Pancreas (tissue), 10 donors: ENCODE measurements at regions not wholly inside any gene's neighbourhood (a gene's known extent, or its start where the extent isn't known, plus 50 kb on each side); places are given as distances from the start of the nearest gene placed in this dataset.

Source experiments
- ATAC-seq, 4 donors: fragments of 200-7000 bp; cut with Tn5 transposase; one replicate each; pipeline versions ENCODE4 v1.8.0 to v1.9.1; 2020; ENCODE audit warnings: mild to moderate bottlenecking in 4 of 4, moderate library complexity in 4 of 4
- DNase-seq, 6 donors: peaks; one replicate each; pipeline ENCODE4 v3.0.0-alpha.2; 2020
- FAIRE-seq: peaks from 2 replicates; lab custom pipeline; 2012; peaks lifted over from hg19 to GRCh38; lab: Jason Lieb, UNC
- H3K27ac ChIP-seq, 4 donors: fragments of 200-600 bp; sonication (generic); 1 replicate in 3 of 4; 2 replicates in 1 of 4; pipeline versions ENCODE4 v1.5.0 to v1.8.0; 2020
- H3K27me3 ChIP-seq, 4 donors: fragments of 200-600 bp; one replicate each; pipeline ENCODE4 v1.8.0; 2021
- H3K36me3 ChIP-seq, 3 donors: fragments of 200-600 bp; sonication (generic) in 1 of 3; one replicate each; pipeline versions ENCODE4 v1.5.0 to v1.8.0; 2020 to 2021
- H3K4me1 ChIP-seq, 3 donors: fragments of 200-600 bp; one replicate each; pipeline ENCODE4 v1.8.0; 2021
- H3K4me3 ChIP-seq, 4 donors: fragments of 200-600 bp; sonication (generic) in 2 of 4; one replicate each; pipeline versions ENCODE4 v1.5.0 to v1.8.0; 2020 to 2021
- H3K9me3 ChIP-seq, 4 donors: fragments of 200-600 bp; one replicate each; pipeline ENCODE4 v1.8.0; 2021
- CTCF ChIP-seq, 4 donors: fragments of 200-600 bp; sonication (generic) in 3 of 4; IDR thresholded peaks; one replicate each; pipeline versions ENCODE4 v1.5.0 to v1.8.0; 2021; ENCODE audit warnings: antibody characterized with exemption in 4 of 4
- WGBS, 2 donors: extraction: QIAGEN DNeasy Blood & Tissue Kit; methylation state at CpG; one replicate each; pipeline ENCODE4 v1.1.7; 2013; 5-methylcytosine and 5-hydroxymethylcytosine counted together
- intact Hi-C, 3 donors: fragments of 100-400 bp; cut with DNase I; formaldehyde crosslinking; loops; one replicate each; pipeline versions ENCODE4 v1.11.1 to v1.14.2; 2022
- donor health status: healthy with polysubstance abuse.
- donor health status: DM: no; HTN: no; CAD: no; lungs with moderate emphysema.
- donor health status: DM: no; HTN: no; CAD: no.
- donor health status: control.
- donor health status: control.
- donor health status: Bipolar disorder and iron deficiency.
- donor health status: DM: yes; HTN: yes; CAD: no.
- donor health status: DM: no; HTN: no; CAD: no.
- donor health status: DM: no; HTN: no; CAD: no.
- donor health status: DM: yes; HTN: yes; CAD: no.

DNA sequence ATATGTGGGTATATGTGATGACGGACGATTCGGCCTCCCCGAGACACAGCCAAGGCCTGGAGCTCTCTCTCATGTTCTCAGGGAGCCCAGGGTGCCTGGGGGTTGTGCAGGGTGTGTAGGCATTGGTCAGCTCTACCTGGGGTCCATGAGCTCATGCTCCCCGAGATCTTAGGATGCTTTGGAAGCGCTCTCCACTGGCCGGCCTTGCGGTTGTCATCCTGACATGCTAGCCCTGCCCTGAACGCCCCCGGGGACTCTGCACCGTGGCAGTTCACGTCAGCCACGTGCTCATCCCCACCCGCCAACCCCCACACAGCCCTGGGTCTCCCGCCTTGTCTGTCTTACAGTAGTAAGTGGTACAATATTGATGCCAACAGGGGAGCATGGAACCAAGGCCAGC lies 67.8 kb downstream of the RTP5 start:
- Histone ChIP-seq H3K4me1 (no peaks in the 10 kb centered on the region), H3K27me3 (no peaks in the 10 kb centered on the region), H3K27ac (no peak overlapping the region), H3K9me3 (no peaks in the 10 kb centered on the region), H3K36me3 (no peaks in the 10 kb centered on the region), H3K4me3 (no peak overlapping the region)
- intact Hi-C loops: no loop called here
- ATAC-seq: no peak
- TF ChIP-seq CTCF (IDR thresholded peaks at IDR 0.05): no peak
- 94 to 96% methylated on average over 15 of the region's 15 CpGs for WGBS, 2 donors
- no peak for DNase-seq
- FAIRE-seq: no peak

DNA sequence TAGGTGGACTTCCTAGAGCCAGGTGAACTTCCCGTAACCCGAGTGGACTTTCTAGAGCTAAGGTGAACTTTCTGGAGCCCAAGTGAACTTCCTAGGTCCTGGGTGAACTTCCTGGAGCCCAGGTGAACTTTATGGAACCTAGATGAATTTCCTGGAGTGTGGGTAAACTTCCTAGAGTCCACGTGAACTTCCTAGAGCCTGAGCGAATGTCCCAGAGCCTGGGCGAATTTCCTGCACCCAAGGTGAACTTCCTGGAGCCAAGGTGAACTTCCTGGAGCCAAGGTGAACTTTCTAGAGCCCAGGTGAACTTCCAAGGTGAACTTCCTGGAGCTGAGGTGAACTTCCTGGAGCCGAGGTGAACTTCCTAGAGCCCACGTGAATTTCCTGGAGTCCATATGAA lies 70.0 kb downstream of the RTP5 start:
- Histone ChIP-seq H3K36me3 (no peaks in the 10 kb centered on the region), H3K27me3 (no peaks in the 10 kb centered on the region), H3K9me3 (no peaks in the 10 kb centered on the region), H3K27ac (peak overlapping the region in 1 of 4 donors; percentile 22), H3K4me3 (no peak overlapping the region), H3K4me1 (no peaks in the 10 kb centered on the region)
- WGBS, 2 donors: 90 to 95% methylated on average over 7 of the region's 7 CpGs
- FAIRE-seq (no peak), DNase-seq (no peak), ATAC-seq (no peak)
- no peak for TF ChIP-seq CTCF (IDR thresholded peaks at IDR 0.05)
- intact Hi-C loops: no loop called here

DNA sequence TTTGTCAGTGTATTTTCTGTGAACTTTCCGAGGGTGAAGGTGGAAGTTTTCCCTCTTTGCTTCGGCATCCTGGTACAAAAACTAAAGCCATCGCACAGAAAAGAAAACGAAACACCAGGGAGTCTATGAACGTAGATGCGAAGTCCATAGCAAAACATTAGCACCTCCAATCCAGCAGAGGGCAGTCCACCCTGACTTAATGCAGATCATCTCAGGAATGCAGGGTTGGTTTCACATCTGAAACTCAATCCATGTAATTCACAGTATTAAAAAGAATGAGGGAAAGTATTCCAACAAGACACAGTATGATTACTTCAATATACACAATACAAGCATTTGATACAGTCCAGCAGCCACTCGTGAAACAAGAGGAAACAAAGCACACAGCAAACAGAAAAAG lies 70.8 kb downstream of the RTP5 start:
- Histone ChIP-seq H3K27me3 (no peaks in the 10 kb centered on the region), H3K27ac (no peak overlapping the region), H3K4me3 (no peak overlapping the region), H3K4me1 (no peaks in the 10 kb centered on the region), H3K9me3 (no peaks in the 10 kb centered on the region), H3K36me3 (no peaks in the 10 kb centered on the region)
- DNase-seq (no peak), FAIRE-seq (no peak), ATAC-seq (no peak)
- intact Hi-C loops: no loop called here
- peak in 1 of 4 donors; percentile 8 for TF ChIP-seq CTCF (IDR thresholded peaks at IDR 0.05)
- whole genome bisulfite sequencing, 2 donors: 94 to 95% methylated on average over 7 of the region's 7 CpGs

- DNase-seq: no peak
- Histone ChIP-seq H3K27ac (no peak overlapping the region), H3K27me3 (no peaks in the 10 kb centered on the region), H3K9me3 (no peaks in the 10 kb centered on the region), H3K4me1 (no peaks in the 10 kb centered on the region), H3K36me3 (no peaks in the 10 kb centered on the region), H3K4me3 (no peak overlapping the region)
- 63 to 65% methylated on average over 17 of the region's 17 CpGs for WGBS, 2 donors
- intact Hi-C loops: no loop called here
- FAIRE-seq: no peak
- peak in 3 of 4 donors; percentile 41 to 78 (median 54) for ATAC-seq
- no peak for TF ChIP-seq CTCF (IDR thresholded peaks at IDR 0.05)
These were observed 72.3 kb downstream of the RTP5 start for GRCh38 chr2:241941691-241942301.

GRCh38 chr2:241942416-241943208 lies 73.1 kb downstream of the RTP5 start:
- ATAC-seq (no peak), DNase-seq (no peak), FAIRE-seq (no peak)
- no peaks in the 10 kb centered on the region for H3K9me3 ChIP-seq
- 92 to 95% methylated on average over 19 of the region's 19 CpGs for WGBS, 2 donors
- H3K27ac ChIP-seq: no peak overlapping the region
- no peaks in the 10 kb centered on the region for H3K4me1 ChIP-seq
- H3K36me3 ChIP-seq: no peaks in the 10 kb centered on the region
- intact Hi-C loops: no loop called here
- no peaks in the 10 kb centered on the region for H3K27me3 ChIP-seq
- no peak for TF ChIP-seq CTCF (IDR thresholded peaks at IDR 0.05)
- no peak overlapping the region for H3K4me3 ChIP-seq
